ENCODE measurements at regions not wholly inside any gene's neighbourhood (a gene's known extent, or its start where the extent isn't known, plus 50 kb on each side); places are given as distances from the start of the nearest gene placed in this dataset.

DNA sequence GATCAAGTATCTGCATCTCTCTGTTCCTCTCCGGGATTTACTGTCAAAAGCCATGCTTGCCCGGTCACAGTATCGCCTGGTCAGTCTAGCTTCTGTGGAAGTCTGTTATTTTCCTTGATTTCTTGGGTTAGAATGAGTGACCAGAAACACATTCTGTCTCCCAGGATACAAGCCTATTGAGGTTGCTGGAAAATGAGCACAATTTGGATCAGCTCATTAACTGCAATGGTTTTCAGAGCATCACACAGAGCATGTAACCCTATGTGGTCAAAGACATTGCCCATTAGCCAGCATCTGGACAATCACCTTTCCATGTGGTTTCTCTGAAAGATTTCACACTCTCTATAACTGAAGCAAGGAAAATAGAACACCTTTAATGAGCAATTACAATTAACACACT is 124.2 kb upstream of the FAM98A start (continued):
- TF ChIP-seq KDM4A (IDR thresholded peaks at IDR 0.05; ENCODE audit: low read depth, low read length, severe bottlenecking) (no peak), TEAD4 (IDR thresholded peaks at IDR 0.05; ENCODE audit: low read depth, low read length) (no peak)

Data from H1 (cell line).